GM20000 (cell line): ENCODE measurements at regions not wholly inside any gene's neighbourhood (a gene's known extent, or its start where the extent isn't known, plus 50 kb on each side); places are given as distances from the start of the nearest gene placed in this dataset.

Source experiments
- DNase-seq: peaks from one replicate; pipeline ENCODE4 v3.0.0; 2012; ENCODE audit warnings: low spot score
- TF ChIP-seq, protein P1 (sequence below): IDR thresholded peaks from 2 replicates; pipeline ENCODE4 v1.5.1; 2012; ENCODE audit warnings: mild to moderate bottlenecking, control low read depth; ENCODE audit errors: extremely low read depth, missing control alignments

DNA sequence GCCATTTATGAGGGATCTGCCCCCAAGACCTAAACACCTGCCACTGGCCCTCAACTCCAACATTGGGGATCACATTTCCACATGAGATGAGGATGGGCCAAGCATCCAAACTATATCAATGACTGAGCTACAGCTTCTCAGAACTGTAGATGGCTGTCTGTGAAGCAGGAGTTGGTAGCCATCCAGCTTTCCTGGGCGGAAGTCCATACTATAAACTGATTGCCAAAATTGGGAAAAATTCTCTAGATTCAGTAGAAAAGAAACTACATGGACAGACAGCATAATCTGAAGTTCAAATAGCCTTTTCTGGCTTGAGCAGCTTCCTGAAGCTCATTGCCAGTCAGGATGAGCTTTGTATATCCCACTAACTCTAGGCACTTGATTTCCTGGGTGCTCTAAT is 214.7 kb upstream of the ZBTB20 start:
- DNase-seq = no peak
- TF ChIP-seq, protein P1, sequence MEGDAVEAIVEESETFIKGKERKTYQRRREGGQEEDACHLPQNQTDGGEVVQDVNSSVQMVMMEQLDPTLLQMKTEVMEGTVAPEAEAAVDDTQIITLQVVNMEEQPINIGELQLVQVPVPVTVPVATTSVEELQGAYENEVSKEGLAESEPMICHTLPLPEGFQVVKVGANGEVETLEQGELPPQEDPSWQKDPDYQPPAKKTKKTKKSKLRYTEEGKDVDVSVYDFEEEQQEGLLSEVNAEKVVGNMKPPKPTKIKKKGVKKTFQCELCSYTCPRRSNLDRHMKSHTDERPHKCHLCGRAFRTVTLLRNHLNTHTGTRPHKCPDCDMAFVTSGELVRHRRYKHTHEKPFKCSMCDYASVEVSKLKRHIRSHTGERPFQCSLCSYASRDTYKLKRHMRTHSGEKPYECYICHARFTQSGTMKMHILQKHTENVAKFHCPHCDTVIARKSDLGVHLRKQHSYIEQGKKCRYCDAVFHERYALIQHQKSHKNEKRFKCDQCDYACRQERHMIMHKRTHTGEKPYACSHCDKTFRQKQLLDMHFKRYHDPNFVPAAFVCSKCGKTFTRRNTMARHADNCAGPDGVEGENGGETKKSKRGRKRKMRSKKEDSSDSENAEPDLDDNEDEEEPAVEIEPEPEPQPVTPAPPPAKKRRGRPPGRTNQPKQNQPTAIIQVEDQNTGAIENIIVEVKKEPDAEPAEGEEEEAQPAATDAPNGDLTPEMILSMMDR = no peak

DNA sequence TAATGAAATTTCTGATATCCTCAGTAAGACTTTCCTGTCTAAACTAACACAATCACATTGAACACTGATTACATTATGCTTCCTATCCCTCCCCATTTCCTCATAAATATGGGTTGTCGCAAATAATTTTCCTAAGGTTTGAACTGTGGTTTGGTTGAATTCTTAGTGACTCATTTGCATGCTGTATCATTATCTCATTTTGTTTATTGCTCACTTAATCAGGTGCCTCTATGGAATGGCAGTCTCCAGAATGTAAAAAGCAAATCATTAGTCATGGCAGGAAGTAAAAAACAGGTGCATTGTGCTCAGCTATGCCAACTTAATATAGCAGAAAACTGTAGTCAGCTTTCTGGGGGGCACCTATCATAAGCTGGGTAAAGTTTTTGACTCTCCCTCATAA is 216.0 kb upstream of the ZBTB20 start:
- no peak for DNase-seq

DNA sequence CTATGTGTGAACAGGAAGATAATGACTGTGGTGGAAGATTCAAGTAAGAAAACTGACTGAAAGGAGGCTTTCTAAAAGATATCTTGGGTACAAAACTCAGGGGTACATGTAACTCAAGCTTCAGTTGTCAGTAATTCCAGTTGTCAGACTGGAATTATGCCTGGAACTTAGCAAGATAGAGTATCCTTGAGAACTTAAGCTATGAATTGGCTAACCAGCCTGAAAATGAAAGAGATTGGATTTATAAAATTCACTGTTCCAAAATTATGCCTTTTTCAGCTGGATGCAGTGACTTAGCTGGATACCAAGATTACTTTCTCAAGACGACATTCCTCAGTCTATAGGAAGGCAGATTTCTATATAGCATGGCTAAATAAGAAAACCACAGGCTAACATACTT is 221.9 kb upstream of the ZBTB20 start:
- TF ChIP-seq, protein P1 = no peak
- DNase-seq = no peak

More for the DNA sequence above, 216.0 kb upstream of the ZBTB20 start:
- TF ChIP-seq, protein P1 = no peak

DNA sequence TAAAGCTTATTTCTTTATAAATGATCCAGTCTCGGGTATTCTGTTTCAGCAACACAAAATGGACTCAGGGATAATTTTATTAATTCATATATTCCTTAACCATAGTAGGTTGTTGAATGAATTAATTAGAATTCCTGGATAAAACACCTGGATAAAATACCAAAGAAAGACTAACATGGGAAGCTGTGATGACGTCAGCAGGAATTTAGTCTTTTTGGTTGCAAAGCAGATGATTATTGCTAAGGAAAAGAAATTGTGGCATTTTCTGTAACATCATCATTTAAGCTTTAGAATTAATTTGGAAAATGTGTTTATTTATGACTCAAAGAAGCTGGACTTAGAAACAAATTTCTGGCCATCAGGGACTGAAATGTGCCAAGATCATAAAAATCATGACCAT is 228.3 kb upstream of the ZBTB20 start:
- DNase-seq = no peak
- TF ChIP-seq, protein P1 = no peak

DNA sequence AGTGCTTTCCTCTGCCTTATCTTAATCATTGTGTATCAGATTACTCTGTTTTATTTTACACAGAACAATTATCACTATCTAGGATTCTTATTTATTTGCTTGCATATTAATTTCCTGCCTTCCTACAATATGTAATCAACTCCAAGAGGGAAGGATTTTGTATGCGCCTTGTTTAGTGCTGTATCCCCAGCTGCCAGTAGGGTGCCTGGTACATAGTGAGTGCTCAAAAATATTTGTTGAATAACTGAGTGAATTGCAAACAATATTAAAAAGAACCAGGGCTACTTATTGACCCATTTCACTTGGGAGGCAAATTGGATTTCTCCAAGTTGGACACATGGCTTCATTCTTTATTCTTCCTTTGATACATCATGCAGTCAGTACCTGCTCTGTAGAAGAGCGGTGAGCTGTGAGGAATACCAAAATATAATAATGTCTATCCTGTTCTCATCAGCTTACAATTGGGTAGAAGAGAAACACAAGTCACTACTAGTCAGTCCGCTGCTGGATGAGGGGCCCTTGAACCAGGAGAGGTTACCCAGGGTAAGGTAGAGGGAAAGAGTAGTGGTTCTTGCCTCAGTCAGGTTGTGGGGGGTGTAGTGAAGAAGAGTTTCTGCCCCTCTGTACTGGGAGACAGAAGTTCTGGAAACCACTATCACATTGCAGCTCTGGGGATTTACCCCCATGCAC is 233.9 kb upstream of the ZBTB20 start:
- TF ChIP-seq, protein P1 = no peak
- DNase-seq = no peak

DNA sequence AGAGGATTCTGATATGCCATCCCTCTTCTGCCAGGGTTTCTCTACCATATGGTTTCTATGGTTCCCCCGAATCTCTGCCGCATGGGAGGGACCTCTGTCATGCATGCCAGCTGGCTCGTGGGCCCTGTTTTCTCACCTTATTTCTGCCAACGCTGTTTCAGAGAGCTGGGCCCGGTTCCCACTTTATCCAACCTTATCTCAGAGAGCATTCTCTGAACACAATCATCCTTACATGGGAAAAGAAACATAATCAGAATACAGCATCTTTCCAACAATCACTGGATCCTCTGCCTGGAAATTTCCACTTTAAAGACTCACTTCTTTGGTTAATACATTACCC is 234.5 kb upstream of the ZBTB20 start:
- TF ChIP-seq, protein P1 = no peak
- DNase-seq = no peak

DNA sequence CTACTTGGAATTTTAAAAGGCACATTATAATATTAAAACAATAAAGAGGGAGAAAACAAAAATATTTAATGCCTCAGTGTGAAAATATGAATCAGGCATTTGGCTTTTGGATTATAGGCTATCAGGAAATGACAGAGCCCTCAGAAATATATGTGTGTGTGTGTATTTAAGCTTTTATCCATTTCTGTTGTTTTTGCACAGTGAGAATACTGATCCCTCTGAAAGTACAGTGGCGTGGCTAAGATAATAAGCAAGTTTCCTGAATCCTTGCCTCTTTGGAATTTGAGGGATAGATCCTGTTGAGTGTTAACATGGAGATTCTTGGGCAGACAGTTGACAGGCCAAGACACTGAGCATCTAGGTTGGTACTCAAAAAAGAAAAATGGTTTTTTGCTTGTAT is 234.8 kb upstream of the ZBTB20 start:
- TF ChIP-seq, protein P1 = no peak

More for the DNA sequence above, 234.8 kb upstream of the ZBTB20 start:
- no peak for DNase-seq
